MM.1S (cell line): ENCODE measurements at regions not wholly inside any gene's neighbourhood (a gene's known extent, or its start where the extent isn't known, plus 50 kb on each side); places are given as distances from the start of the nearest gene placed in this dataset.

Source experiments
- EZH2phosphoT487 ChIP-seq: fragments of 300-600 bp; sonication (generic); IDR thresholded peaks from 2 replicates; pipeline ENCODE4 v1.6.1; 2018; ENCODE audit warnings: antibody characterized with exemption, low read length
- TF ChIP-seq, protein P1 (sequence below): fragments of 300-600 bp; sonication (generic); IDR thresholded peaks from 2 replicates; pipeline ENCODE4 v1.5.1; 2016; ENCODE audit warnings: antibody characterized with exemption, low read length, mixed read lengths

DNA sequence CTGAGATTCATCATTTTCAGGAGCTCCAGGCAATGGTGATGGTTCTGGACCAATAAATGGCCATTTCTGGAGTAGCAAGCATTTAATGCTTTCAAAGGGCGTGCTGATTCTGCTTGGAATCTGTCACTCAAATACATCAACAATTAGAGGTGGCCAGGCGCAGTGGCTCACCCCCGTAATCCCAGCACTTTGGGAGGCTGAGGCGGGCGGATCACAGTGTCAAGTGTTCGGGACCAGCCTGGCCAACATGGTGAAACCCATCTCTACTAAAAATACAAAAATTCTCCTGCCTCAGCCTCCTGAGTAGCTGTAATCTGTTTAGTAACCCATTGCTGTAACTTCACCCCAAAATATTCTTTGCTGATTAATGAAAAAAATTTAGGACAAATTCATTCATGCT lies 1574.2 kb downstream of the EFNB2 start:
- TF ChIP-seq, protein P1, sequence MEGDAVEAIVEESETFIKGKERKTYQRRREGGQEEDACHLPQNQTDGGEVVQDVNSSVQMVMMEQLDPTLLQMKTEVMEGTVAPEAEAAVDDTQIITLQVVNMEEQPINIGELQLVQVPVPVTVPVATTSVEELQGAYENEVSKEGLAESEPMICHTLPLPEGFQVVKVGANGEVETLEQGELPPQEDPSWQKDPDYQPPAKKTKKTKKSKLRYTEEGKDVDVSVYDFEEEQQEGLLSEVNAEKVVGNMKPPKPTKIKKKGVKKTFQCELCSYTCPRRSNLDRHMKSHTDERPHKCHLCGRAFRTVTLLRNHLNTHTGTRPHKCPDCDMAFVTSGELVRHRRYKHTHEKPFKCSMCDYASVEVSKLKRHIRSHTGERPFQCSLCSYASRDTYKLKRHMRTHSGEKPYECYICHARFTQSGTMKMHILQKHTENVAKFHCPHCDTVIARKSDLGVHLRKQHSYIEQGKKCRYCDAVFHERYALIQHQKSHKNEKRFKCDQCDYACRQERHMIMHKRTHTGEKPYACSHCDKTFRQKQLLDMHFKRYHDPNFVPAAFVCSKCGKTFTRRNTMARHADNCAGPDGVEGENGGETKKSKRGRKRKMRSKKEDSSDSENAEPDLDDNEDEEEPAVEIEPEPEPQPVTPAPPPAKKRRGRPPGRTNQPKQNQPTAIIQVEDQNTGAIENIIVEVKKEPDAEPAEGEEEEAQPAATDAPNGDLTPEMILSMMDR = no peak
- TF ChIP-seq EZH2phosphoT487 = no peak
